ENCODE measurements at regions not wholly inside any gene's neighbourhood (a gene's known extent, or its start where the extent isn't known, plus 50 kb on each side); places are given as distances from the start of the nearest gene placed in this dataset.
A peak's percentile ranks its signal among the peaks of the same experiment; 100 is the strongest.

DNA sequence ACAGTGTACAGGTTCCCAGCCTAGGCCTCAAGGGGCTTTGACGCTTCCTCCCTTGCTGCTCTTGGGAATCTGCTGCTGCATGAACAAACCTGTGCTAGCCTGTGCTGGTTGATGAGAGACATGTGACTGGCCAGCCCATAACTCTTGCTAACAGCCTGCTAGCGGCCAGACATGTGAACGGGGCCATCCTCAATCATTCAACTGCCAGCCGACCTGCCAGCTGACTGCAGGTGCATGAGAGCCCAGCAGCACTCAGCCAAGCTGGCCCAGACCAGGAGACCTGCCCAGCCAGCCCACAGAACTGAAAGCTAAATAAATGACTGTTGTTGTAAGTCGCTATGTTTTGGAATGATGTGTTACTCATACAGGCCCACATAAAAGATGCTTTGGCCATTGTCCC is 82.4 kb upstream of the DLG1 start:
- Histone ChIP-seq H3K27me3 (ENCODE audit: insufficient read depth, poor library complexity, severe bottlenecking) (no peaks in the 10 kb centered on the region), H3K4me3 (ENCODE audit: severe bottlenecking) (no peak overlapping the region), H3K36me3 (ENCODE audit: low read depth) (no peaks in the 10 kb centered on the region), H3K27ac (ENCODE audit: poor library complexity, severe bottlenecking) (no peak overlapping the region), H3K9me3 (ENCODE audit: severe bottlenecking) (no peaks in the 10 kb centered on the region), H3K4me1 (ENCODE audit: insufficient read depth, poor library complexity, severe bottlenecking) (peaks cover 12% of the 10 kb centered on the region)
- TF ChIP-seq, protein P1, sequence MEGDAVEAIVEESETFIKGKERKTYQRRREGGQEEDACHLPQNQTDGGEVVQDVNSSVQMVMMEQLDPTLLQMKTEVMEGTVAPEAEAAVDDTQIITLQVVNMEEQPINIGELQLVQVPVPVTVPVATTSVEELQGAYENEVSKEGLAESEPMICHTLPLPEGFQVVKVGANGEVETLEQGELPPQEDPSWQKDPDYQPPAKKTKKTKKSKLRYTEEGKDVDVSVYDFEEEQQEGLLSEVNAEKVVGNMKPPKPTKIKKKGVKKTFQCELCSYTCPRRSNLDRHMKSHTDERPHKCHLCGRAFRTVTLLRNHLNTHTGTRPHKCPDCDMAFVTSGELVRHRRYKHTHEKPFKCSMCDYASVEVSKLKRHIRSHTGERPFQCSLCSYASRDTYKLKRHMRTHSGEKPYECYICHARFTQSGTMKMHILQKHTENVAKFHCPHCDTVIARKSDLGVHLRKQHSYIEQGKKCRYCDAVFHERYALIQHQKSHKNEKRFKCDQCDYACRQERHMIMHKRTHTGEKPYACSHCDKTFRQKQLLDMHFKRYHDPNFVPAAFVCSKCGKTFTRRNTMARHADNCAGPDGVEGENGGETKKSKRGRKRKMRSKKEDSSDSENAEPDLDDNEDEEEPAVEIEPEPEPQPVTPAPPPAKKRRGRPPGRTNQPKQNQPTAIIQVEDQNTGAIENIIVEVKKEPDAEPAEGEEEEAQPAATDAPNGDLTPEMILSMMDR (IDR thresholded peaks at IDR 0.05; ENCODE audit: poor library complexity, severe bottlenecking): no peak
- DNase-seq (ENCODE audit: low spot score) (no peak), ATAC-seq (ENCODE audit: low read depth) (0 out of 3 replicates have a peak, but pooled peaks have one; percentile 6)

DNA sequence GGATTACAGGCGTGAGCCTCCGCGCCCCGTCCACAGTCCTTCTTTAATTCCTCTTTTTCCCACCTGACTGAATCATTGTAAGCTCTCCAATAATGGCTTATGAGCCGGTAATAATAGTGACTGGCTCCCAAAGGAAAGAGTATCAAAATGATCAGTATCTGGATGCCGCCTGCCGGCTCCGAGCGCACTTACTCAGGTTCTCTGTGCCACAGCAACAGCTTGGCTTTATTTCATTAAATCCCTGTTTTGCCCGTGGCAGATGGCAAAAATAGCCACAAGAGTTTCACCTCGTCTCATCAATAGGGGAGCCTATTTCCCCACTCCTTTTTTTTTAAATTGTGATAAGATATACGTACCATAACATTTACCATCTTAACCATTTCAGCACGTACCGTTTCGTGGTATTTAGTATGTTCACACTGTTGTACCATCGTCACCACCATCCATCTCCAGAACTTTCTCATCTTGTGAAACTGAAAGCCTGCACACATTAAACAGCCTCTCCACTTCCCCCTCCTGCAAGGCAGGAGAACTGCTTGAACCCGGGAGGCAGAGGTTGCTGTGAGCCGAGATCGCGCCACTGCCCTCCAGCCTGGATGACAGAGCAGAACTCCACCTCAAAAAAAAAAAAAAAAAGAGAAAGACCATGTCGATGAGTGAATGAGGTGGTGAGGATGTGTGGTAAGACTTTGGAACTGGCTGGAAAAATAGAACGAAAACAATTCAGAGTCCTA is 80.7 kb upstream of the DLG1 start:
- TF ChIP-seq, protein P1 (IDR thresholded peaks at IDR 0.05; ENCODE audit: poor library complexity, severe bottlenecking): no peak
- H3K9me3 ChIP-seq (ENCODE audit: severe bottlenecking): no peaks in the 10 kb centered on the region
- H3K27ac ChIP-seq (ENCODE audit: poor library complexity, severe bottlenecking): no peak overlapping the region
- no peak overlapping the region for H3K4me3 ChIP-seq (ENCODE audit: severe bottlenecking)
- no peak for ATAC-seq (ENCODE audit: low read depth)
- no peak for DNase-seq (ENCODE audit: low spot score)
- no peaks in the 10 kb centered on the region for H3K36me3 ChIP-seq (ENCODE audit: low read depth)
- H3K4me1 ChIP-seq (ENCODE audit: insufficient read depth, poor library complexity, severe bottlenecking): peaks cover 28% of the 10 kb centered on the region
- no peaks in the 10 kb centered on the region for H3K27me3 ChIP-seq (ENCODE audit: insufficient read depth, poor library complexity, severe bottlenecking)

DNA sequence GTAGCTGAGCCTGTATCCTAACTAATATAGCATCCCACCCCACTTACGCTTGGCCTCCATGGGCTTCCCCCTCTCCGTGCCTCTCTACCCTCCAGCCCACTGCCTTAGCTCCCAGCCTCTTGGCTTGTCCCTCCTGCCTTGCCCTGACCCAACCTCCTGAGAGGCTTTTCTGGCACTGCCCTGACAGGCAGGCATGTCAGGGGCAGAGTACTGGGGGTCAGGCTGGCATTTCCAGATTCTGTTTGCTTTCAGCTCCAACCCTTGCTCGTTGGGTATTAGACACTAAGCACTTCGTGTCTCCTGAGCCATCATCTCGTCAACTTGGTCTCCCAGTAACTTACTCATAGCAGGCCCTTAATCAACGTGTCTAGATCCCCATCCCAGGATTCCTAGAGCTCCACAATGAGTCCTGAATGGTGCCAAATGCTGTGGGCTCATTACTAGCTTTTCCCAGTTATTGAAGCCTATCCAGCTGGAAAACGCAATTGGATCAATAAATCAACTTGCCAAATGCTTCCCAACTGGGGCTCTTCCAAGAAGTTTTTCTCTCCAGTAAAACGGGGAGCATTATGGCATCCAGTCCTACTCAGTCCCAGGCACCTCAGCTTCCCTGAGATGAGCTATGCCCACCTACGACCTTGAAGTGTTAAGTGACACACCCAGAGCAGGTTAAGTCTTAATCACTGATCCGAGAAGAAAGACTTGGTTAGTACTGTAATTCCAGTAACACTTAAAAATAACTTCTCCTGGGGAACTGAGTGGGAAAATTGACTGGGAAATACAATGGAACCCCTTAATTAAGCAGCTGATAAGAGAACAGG is 78.5 kb upstream of the DLG1 start:
- Histone ChIP-seq H3K4me1 (ENCODE audit: insufficient read depth, poor library complexity, severe bottlenecking) (peaks cover 42% of the 10 kb centered on the region), H3K4me3 (ENCODE audit: severe bottlenecking) (no peak overlapping the region), H3K27me3 (ENCODE audit: insufficient read depth, poor library complexity, severe bottlenecking) (no peaks in the 10 kb centered on the region), H3K9me3 (ENCODE audit: severe bottlenecking) (no peaks in the 10 kb centered on the region), H3K27ac (ENCODE audit: poor library complexity, severe bottlenecking) (peak overlapping the region; percentile 87), H3K36me3 (ENCODE audit: low read depth) (no peaks in the 10 kb centered on the region)
- DNase-seq (ENCODE audit: low spot score) (no peak), ATAC-seq (ENCODE audit: low read depth) (no peak)
- TF ChIP-seq, protein P1 (IDR thresholded peaks at IDR 0.05; ENCODE audit: poor library complexity, severe bottlenecking): no peak

DNA sequence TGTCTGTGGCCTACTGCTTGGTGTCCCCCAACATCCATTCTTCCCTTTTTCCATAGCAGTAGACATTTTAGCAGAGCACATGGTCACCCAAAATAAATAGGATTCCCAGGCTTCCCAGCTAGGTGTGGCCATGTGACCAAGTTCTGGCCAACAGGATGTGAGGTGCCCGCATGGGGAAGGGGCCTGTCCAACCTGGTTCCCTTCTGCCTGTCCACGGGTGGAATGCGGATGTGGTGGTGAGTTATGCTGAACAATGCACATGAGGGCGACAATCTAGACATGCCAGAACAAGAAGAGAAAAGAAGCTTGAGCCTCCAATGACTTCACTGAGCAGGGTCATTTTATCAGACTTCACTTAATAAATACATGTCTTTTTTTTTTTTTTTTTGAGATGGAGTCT is 77.6 kb upstream of the DLG1 start:
- Histone ChIP-seq H3K4me1 (ENCODE audit: insufficient read depth, poor library complexity, severe bottlenecking) (peaks cover 51% of the 10 kb centered on the region), H3K27ac (ENCODE audit: poor library complexity, severe bottlenecking) (peak overlapping the region; percentile 87), H3K36me3 (ENCODE audit: low read depth) (no peaks in the 10 kb centered on the region), H3K27me3 (ENCODE audit: insufficient read depth, poor library complexity, severe bottlenecking) (no peaks in the 10 kb centered on the region), H3K4me3 (ENCODE audit: severe bottlenecking) (no peak overlapping the region), H3K9me3 (ENCODE audit: severe bottlenecking) (no peaks in the 10 kb centered on the region)
- DNase-seq (ENCODE audit: low spot score) (peak; percentile 97), ATAC-seq (ENCODE audit: low read depth) (peak; percentile 74)
- TF ChIP-seq, protein P1 (IDR thresholded peaks at IDR 0.05; ENCODE audit: poor library complexity, severe bottlenecking): no peak
